Fibroblast of villous mesenchyme (primary cell): ENCODE measurements at regions not wholly inside any gene's neighbourhood (a gene's known extent, or its start where the extent isn't known, plus 50 kb on each side); places are given as distances from the start of the nearest gene placed in this dataset.

ENCODE experiments used
- DNase-seq: peaks from one replicate; pipeline ENCODE4 v3.0.0-alpha.2; 2010; ENCODE audit warnings: low read depth
- H3K4me3 ChIP-seq: 2 replicates; pipeline ENCODE4 v1.5.1; 2011; ENCODE audit warnings: low read depth, mild to moderate bottlenecking, low read length
- TF ChIP-seq, protein P1 (sequence below): IDR thresholded peaks from 2 replicates; pipeline ENCODE4 v1.5.1; 2012; ENCODE audit warnings: low read depth, mild to moderate bottlenecking, low read length; ENCODE audit not compliant: insufficient read depth

DNA sequence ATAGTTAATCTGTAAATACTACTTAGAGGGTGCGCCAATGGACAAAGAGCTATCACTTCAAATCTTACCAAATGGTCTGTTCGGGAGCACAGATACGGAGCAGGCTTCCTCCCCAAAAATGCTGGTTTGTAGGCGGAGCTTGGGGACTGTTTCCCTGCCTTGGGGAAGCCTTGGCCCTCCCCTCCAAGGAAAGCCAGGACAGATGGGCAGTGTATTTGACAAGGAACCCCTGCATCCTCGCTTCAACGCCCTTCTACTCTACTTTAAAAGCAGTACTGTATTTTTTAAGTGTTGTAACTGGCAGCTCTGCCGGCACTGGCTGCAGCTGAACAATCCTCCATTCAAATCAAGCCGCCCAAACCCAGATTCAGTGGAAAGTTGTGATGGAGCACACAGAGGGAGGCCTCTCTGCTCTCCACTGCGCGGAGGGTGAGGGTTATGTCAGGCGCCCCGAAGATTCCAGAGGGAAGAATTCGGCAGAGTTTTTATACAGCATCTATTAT, 83.1 kb upstream of the FNDC3B start:
- DNase-seq = peak; percentile 37
- TF ChIP-seq, protein P1, sequence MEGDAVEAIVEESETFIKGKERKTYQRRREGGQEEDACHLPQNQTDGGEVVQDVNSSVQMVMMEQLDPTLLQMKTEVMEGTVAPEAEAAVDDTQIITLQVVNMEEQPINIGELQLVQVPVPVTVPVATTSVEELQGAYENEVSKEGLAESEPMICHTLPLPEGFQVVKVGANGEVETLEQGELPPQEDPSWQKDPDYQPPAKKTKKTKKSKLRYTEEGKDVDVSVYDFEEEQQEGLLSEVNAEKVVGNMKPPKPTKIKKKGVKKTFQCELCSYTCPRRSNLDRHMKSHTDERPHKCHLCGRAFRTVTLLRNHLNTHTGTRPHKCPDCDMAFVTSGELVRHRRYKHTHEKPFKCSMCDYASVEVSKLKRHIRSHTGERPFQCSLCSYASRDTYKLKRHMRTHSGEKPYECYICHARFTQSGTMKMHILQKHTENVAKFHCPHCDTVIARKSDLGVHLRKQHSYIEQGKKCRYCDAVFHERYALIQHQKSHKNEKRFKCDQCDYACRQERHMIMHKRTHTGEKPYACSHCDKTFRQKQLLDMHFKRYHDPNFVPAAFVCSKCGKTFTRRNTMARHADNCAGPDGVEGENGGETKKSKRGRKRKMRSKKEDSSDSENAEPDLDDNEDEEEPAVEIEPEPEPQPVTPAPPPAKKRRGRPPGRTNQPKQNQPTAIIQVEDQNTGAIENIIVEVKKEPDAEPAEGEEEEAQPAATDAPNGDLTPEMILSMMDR = no peak
- H3K4me3 ChIP-seq = no peak overlapping the region

DNA sequence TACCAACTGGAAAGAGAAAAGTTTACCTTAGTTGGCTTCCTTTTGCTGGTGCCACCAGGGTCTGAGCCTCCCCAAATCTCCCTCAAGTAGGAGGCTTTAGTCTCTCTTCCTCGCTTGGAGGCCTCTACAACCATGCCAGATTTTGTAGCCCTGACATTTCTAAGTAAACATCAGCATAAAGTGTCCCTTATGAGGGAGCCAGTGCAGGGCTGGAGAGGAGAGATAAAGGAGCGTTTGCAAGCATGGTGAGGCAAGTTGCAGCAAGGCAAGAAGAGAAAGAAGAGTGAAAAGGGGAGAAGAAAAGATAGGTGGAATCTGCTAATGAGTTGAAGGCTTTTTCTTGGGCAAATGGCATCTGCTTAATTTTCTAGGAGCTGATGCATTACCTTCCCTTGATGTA, 82.7 kb upstream of the FNDC3B start:
- TF ChIP-seq, protein P1 = no peak
- H3K4me3 ChIP-seq = no peak overlapping the region
- no peak for DNase-seq

DNA sequence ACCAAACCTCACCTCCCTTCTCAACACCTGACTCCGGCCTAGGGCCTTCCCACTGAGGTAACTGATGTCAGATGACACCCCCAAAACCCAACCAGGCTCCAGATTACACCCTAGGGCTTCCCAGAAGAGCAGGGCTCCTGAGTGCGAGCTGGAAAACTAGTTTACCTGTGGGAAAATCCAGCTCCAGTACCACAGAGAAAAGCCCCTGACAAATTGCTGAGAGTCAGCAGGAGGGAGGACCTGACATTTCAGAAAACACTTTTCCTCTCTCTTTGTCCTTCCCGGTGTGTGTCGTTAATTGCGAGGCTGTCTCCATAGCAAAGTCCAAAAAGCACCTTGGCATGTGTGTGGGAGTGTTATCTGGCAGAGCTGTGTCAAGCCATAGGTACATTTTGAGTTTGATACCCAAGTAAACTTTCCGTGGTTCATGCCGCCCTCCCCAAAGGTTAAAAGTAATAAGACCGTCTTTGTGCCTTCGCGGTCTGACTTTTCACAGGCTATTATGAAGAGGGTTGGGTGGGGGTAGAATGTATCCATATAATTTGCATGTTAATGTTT, 79.8 kb upstream of the FNDC3B start:
- TF ChIP-seq, protein P1 = no peak
- no peak overlapping the region for H3K4me3 ChIP-seq
- no peak for DNase-seq

DNA sequence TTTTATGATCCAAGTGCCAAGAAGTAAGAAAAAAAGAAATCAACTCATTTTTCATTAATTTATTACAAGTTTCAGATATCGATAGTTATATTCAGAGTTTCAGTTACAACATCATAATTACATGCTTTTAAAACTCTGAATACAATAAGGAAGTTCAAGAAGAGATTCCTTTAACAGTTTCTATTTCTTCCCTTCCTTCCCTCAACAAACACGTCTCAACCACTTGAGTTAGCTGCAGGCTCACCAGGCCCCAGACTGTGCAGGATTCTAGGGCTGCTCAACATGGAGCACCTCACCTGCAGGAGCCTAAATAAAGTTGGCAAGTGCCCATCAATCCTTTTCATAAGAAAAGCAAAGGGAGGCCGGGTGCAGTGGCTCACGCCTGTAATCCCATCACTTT, 79.2 kb upstream of the FNDC3B start:
- H3K4me3 ChIP-seq = no peak overlapping the region
- DNase-seq = no peak
- TF ChIP-seq, protein P1 = no peak

DNA sequence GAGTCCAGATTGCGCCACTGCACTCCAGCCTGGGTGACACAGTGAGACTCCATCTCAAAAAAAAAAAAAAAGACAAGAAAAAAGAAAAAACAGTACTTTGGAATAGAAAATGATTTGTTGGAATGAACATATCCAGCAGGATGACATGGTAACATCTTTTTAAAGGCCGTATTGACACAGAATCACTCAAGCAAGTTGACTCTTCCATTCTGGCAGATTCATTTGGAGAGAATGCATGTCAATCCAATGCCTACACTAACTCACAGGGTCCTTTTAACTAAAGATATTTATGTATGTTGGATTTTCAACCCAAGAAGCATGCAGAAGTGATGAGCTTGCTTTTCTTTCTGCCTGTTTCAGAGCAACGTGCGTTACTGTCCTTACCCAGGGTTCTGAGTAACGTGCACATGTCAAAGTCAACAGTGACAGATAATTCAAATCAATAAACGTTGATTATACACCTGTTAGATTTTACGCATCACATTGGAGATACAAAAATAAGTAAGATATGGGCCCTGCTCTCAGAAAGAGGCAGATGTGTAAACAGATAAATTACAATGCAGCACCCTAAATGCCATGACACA, 77.1 kb upstream of the FNDC3B start:
- DNase-seq = no peak
- H3K4me3 ChIP-seq = no peak overlapping the region
- TF ChIP-seq, protein P1 = no peak

DNA sequence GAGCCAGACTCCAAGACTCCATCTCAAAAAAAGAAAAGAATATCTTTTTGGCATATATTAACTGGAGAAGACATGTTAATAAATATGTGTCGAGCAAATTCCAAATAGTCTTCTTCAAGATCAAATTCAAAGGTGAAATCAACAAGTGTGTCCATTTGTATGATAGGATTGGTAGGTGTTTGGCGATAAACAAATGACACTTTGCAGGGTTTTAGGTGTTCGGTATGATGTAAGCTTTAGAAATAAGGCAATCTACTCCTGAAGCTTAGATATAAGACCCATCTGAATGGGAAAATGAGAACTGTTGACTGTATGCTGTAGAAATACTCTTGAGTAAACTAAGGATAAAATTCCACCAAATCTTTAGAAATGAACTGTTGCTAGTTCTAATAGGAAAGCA, 75.8 kb upstream of the FNDC3B start:
- TF ChIP-seq, protein P1 = no peak

More for the DNA sequence above, 75.8 kb upstream of the FNDC3B start:
- DNase-seq = no peak
- no peak overlapping the region for H3K4me3 ChIP-seq
